ENCODE measurements at regions not wholly inside any gene's neighbourhood (a gene's known extent, or its start where the extent isn't known, plus 50 kb on each side); places are given as distances from the start of the nearest gene placed in this dataset.
A peak's percentile ranks its signal among the peaks of the same experiment; 100 is the strongest.

GRCh38 chr4:123234955-123235354 is 161.6 kb upstream of the SPRY1 start:
- Histone ChIP-seq H3K9me3 (ENCODE audit: control insufficient read depth, insufficient read depth, low read length) (no peaks in the 10 kb centered on the region), H3K4me3 (ENCODE audit: insufficient read depth, low read depth, low read length) (no peak overlapping the region)
- intact Hi-C loops (cut with micrococcal nuclease), result no loop called here

More at GRCh38 chr4:123234955-123235354, 161.6 kb upstream of the SPRY1 start:
- TF ChIP-seq FOS (IDR thresholded peaks at IDR 0.05; ENCODE audit: low read depth, low read length) (no peak), MAZ (IDR thresholded peaks at IDR 0.05; ENCODE audit: borderline replicate concordance, low read depth, low read length) (no peak), RCOR1 (IDR thresholded peaks at IDR 0.05; ENCODE audit: insufficient replicate concordance, low read length) (no peak), RFX5 (IDR thresholded peaks at IDR 0.05; ENCODE audit: low read depth, low read length) (no peak), CHD1 (IDR thresholded peaks at IDR 0.05; ENCODE audit: low read depth, low read length) (no peak), RAD21 (IDR thresholded peaks at IDR 0.05; ENCODE audit: low read length) (no peak), SMC3 (IDR thresholded peaks at IDR 0.05; ENCODE audit: low read depth, low read length) (no peak), BHLHE40 (IDR thresholded peaks at IDR 0.05; ENCODE audit: low read depth, low read length) (no peak), ELK1 (IDR thresholded peaks at IDR 0.05; ENCODE audit: borderline replicate concordance, low read depth, low read length) (no peak), NFE2L2 (IDR thresholded peaks at IDR 0.05; ENCODE audit: low read depth, low read length) (no peak), CEBPB (IDR thresholded peaks at IDR 0.05; ENCODE audit: low read depth, low read length) (no peak), MXI1 (IDR thresholded peaks at IDR 0.05; ENCODE audit: borderline replicate concordance, low read depth, low read length) (no peak), POLR2A (IDR thresholded peaks at IDR 0.05; ENCODE audit: low read depth, low read length) (no peak), MAFK (IDR thresholded peaks at IDR 0.05; ENCODE audit: low read depth, low read length) (no peak), CTCF (conservative IDR thresholded peaks at IDR 0.05; ENCODE audit: low read depth, low read length) (no peak), USF2 (IDR thresholded peaks at IDR 0.05; ENCODE audit: low read depth, low read length) (no peak)
- in situ Hi-C loops (cut with MboI; ENCODE audit: low sequenced_read_pairs), result no loop called here
- peak overlapping the region; percentile 59 for H2BK5ac ChIP-seq (ENCODE audit: low read depth, low read length, poor library complexity, severe bottlenecking)
- no peak overlapping the region for H3K18ac ChIP-seq (ENCODE audit: low read depth, low read length)
- H2BK15ac ChIP-seq (ENCODE audit: low read depth, low read length), result no peak overlapping the region
- no peak overlapping the region for H2BK20ac ChIP-seq (ENCODE audit: low read depth, low read length)
- no peak overlapping the region for H3K14ac ChIP-seq (replicated peaks; ENCODE audit: low read depth, low read length)
- peak; percentile 64 for ATAC-seq (ENCODE audit: low read depth)
- H4K20me1 ChIP-seq (ENCODE audit: insufficient read depth, low read length), result no peaks in the 10 kb centered on the region
- no peak overlapping the region for H4K91ac ChIP-seq (ENCODE audit: insufficient read depth, low read depth, low read length)
- H2AK9ac ChIP-seq (replicated peaks; ENCODE audit: low read depth, low read length, poor library complexity), result no peak overlapping the region
- H3K9me1 ChIP-seq (ENCODE audit: insufficient read depth, low read length), result no peaks in the 10 kb centered on the region
- dilution Hi-C loops (cut with HindIII; ENCODE audit: low sequenced_read_pairs, unreplicated experiment), result no loop called here
- H3K79me1 ChIP-seq (ENCODE audit: low read depth in 1 of 2, low read length in 2 of 2), result 0 out of 4 replicates have a peak, but pooled peaks cover 0 to 4% of the 10 kb centered on the region in 2 experiments
- DNase-seq, result no peak
- H4K8ac ChIP-seq (ENCODE audit: low read depth in 2 of 2, low read length in 2 of 2), result no peak overlapping the region
- H3K4ac ChIP-seq (ENCODE audit: low read depth, low read length), result no peak overlapping the region
- no peak overlapping the region; the same call in 1 of the 2 replicates for H2BK120ac ChIP-seq (ENCODE audit: low read depth, low read length)
- H3K4me2 ChIP-seq (ENCODE audit: low read depth, low read length), result no peak overlapping the region
- no peak overlapping the region for H3K27ac ChIP-seq (ENCODE audit: insufficient read depth, low read length)
- no peaks in the 10 kb centered on the region for H3K36me3 ChIP-seq (ENCODE audit: control insufficient read depth, insufficient read depth, low read length)
- no peak overlapping the region for H4K5ac ChIP-seq (ENCODE audit: low read depth, low read length)
- ChIA-PET CTCF (no interaction called here), POLR2A (ENCODE audit: unreplicated experiment) (no interaction called here)
- BruUV-seq (replicated peaks), result no TSS peak
- H2AK5ac ChIP-seq (ENCODE audit: low read depth, low read length), result no peak overlapping the region
- no peak overlapping the region for H3K56ac ChIP-seq (ENCODE audit: extremely low read depth, insufficient read depth, low read length)
- H3K9ac ChIP-seq (ENCODE audit: low read depth, low read length), result no peak overlapping the region
- H3K27me3 ChIP-seq (ENCODE audit: control insufficient read depth, insufficient read depth, low read length), result no peaks in the 10 kb centered on the region
- H3K4me1 ChIP-seq (ENCODE audit: control insufficient read depth, insufficient read depth, low read length), result peaks cover 14% of the 10 kb centered on the region
- no peak overlapping the region for H3K23ac ChIP-seq (ENCODE audit: low read depth, low read length)
- no peak overlapping the region for H2AFZ ChIP-seq (replicated peaks; ENCODE audit: low read length, poor library complexity)
